HG03139 (cell line): ENCODE measurements at regions not wholly inside any gene's neighbourhood (a gene's known extent, or its start where the extent isn't known, plus 50 kb on each side); places are given as distances from the start of the nearest gene placed in this dataset.

Source experiments
- ATAC-seq: cut with Tn5 transposase; IDR thresholded peaks from one replicate; pipeline ENCODE4 v1.9.1; 2021; ENCODE audit not compliant: unreplicated experiment

- no peak for ATAC-seq
These were observed 598.2 kb upstream of the SYT4 start for GRCh38 chr18:43875511-43875910.

GRCh38 chr18:43876286-43876685 lies 599.0 kb upstream of the SYT4 start:
- ATAC-seq, result no peak

GRCh38 chr18:43876748-43877147 lies 599.5 kb upstream of the SYT4 start:
- no peak for ATAC-seq

- ATAC-seq, result no peak
These were observed 600.5 kb upstream of the SYT4 start for GRCh38 chr18:43877616-43878321.

GRCh38 chr18:43879415-43879814 lies 602.1 kb upstream of the SYT4 start:
- ATAC-seq, result no peak

GRCh38 chr18:43882358-43883055 lies 605.2 kb upstream of the SYT4 start:
- no peak for ATAC-seq

GRCh38 chr18:43883886-43884285 lies 606.6 kb upstream of the SYT4 start:
- no peak for ATAC-seq

- ATAC-seq, result no peak
These were observed 609.1 kb upstream of the SYT4 start for GRCh38 chr18:43886341-43886740.

GRCh38 chr18:43887491-43887890 lies 610.2 kb upstream of the SYT4 start:
- ATAC-seq, result no peak

- no peak for ATAC-seq
These were observed 611.3 kb upstream of the SYT4 start for GRCh38 chr18:43888598-43888997.

GRCh38 chr18:43893001-43893637 lies 615.8 kb upstream of the SYT4 start:
- no peak for ATAC-seq

GRCh38 chr18:43904209-43904837 lies 627.0 kb upstream of the SYT4 start:
- no peak for ATAC-seq

GRCh38 chr18:43914018-43914417 lies 636.7 kb upstream of the SYT4 start:
- ATAC-seq, result no peak

GRCh38 chr18:43916984-43917383 lies 639.7 kb upstream of the SYT4 start:
- ATAC-seq, result no peak

- no peak for ATAC-seq
These were observed 640.2 kb upstream of the SYT4 start for GRCh38 chr18:43917520-43917919.

- no peak for ATAC-seq
These were observed 642.3 kb upstream of the SYT4 start for GRCh38 chr18:43919551-43919950.

GRCh38 chr18:43931439-43931838 lies 654.1 kb upstream of the SYT4 start:
- ATAC-seq, result no peak

- ATAC-seq, result no peak
These were observed 654.9 kb upstream of the SYT4 start for GRCh38 chr18:43932140-43932539.

- no peak for ATAC-seq
These were observed 655.9 kb upstream of the SYT4 start for GRCh38 chr18:43933177-43933576.

GRCh38 chr18:43934322-43934721 lies 657.0 kb upstream of the SYT4 start:
- ATAC-seq, result no peak

GRCh38 chr18:43934781-43935471 lies 657.6 kb upstream of the SYT4 start:
- no peak for ATAC-seq
